SJCRH30 (cell line): ENCODE measurements at regions not wholly inside any gene's neighbourhood (a gene's known extent, or its start where the extent isn't known, plus 50 kb on each side); places are given as distances from the start of the nearest gene placed in this dataset.

Experiments
- DNase-seq, 2 experiments: peaks; one replicate each; pipeline ENCODE4 v3.0.0-alpha.2; 2015 to 2020
- H3K27ac ChIP-seq: fragments of 250-450 bp; sonication (Bioruptor Pico); 2 replicates; pipeline ENCODE4 v1.5.1; 2020; ENCODE audit warnings: mild to moderate bottlenecking, moderate library complexity
- H3K27me3 ChIP-seq: fragments of 250-450 bp; sonication (Bioruptor Pico); 2 replicates; pipeline ENCODE4 v1.5.1; 2020; ENCODE audit warnings: mild to moderate bottlenecking, moderate library complexity
- H3K36me3 ChIP-seq: fragments of 250-450 bp; sonication (Bioruptor Pico); 2 replicates; pipeline ENCODE4 v1.5.1; 2020; ENCODE audit warnings: mild to moderate bottlenecking, moderate library complexity
- H3K4me1 ChIP-seq: fragments of 250-450 bp; sonication (Bioruptor Pico); 2 replicates; pipeline ENCODE4 v1.5.1; 2020; ENCODE audit warnings: mild to moderate bottlenecking, moderate library complexity
- H3K4me3 ChIP-seq: fragments of 250-450 bp; sonication (Bioruptor Pico); 2 replicates; pipeline ENCODE4 v1.5.1; 2020; ENCODE audit warnings: mild to moderate bottlenecking, moderate library complexity
- H3K9me3 ChIP-seq: fragments of 250-450 bp; sonication (Bioruptor Pico); replicated peaks from 2 replicates; pipeline ENCODE4 v1.5.1; 2020; ENCODE audit warnings: mild to moderate bottlenecking, moderate library complexity

DNA sequence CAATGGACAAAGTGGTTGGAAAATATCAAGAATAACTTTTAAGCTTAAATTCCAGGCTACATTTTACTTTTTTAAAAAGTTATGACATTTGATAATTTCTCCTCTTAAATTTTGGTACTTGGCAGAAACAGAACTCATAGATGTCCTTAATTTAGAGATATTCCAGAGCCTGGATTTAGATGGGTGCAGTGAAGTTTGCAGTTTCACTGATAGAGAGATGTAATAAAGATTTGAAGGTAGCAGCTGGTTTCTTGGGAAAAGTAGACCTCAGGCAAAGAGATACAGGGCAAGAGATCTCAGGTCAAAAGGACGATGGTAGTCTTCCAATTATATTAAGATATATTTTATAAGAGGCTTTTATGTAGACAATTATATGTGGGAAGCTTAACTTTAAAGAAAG is 134.6 kb downstream of the ISL1 start:
- Histone ChIP-seq H3K27ac (no peak overlapping the region), H3K9me3 (no peaks in the 10 kb centered on the region), H3K27me3 (no peaks in the 10 kb centered on the region), H3K36me3 (no peaks in the 10 kb centered on the region), H3K4me1 (no peaks in the 10 kb centered on the region), H3K4me3 (no peak overlapping the region)
- no peak for DNase-seq

DNA sequence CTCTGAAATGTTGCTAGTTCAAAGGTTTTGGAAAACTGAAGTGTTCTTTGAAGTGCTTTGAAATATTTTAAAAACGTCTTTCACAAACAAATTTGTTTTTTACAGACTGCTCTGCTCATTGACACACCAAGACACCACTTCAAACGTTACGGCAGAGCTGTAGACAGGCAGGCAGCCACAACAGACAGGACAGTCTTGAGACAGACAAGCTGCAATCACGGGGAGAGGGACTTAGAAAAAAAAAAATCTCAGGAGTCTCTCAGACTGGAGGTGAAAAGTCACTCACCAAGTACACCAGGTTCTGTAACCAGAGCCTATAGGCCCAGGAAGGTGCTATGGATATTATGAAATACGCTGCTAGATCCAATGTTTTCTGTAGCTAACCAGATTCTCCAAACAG is 135.4 kb downstream of the ISL1 start:
- Histone ChIP-seq H3K4me3 (no peak overlapping the region), H3K27ac (no peak overlapping the region), H3K9me3 (no peaks in the 10 kb centered on the region), H3K36me3 (no peaks in the 10 kb centered on the region), H3K4me1 (no peaks in the 10 kb centered on the region), H3K27me3 (no peaks in the 10 kb centered on the region)
- DNase-seq = no peak

DNA sequence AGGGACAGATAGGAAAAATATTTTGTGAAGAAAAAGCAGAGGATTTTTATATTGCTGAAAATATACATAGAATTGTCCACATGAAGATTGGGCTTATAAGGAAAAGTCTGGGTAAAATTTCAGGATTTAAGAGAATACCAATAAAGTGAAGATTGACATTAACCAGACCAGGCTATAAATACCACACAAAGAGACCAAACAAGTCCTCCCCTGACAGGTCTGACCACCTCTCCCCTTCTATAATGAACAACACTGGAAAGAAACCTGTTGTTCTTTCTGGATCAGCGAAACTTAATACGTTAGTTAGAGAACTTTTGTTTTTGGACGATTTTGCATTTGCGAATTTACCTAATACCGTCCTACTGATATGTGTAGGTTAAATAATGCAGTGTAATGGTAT is 138.3 kb downstream of the ISL1 start:
- no peak overlapping the region for H3K27ac ChIP-seq
- H3K36me3 ChIP-seq = no peaks in the 10 kb centered on the region
- H3K27me3 ChIP-seq = no peaks in the 10 kb centered on the region
- H3K4me1 ChIP-seq = no peaks in the 10 kb centered on the region
- H3K9me3 ChIP-seq = no peaks in the 10 kb centered on the region
- no peak overlapping the region for H3K4me3 ChIP-seq
- no peak for DNase-seq

DNA sequence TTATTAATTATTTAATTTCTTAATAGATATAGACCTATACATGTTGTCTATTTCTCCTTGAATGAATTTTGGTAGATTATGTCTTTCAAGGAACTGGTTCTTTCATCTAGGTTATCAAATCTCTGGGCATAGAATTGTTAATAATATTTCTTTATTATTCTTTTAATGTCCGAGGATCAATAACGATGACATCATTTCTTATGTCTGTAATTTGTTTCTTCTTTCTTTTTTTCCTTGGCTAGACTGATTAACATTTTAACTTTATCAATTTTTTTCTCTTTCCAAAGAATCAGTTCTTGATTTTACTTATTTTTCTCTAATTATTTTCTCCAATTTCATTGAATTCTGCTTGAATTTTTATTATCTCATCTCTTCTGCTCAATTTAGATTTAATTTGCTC is 156.0 kb downstream of the ISL1 start:
- Histone ChIP-seq H3K4me1 (no peaks in the 10 kb centered on the region; the same call in 1 of the 2 replicates), H3K36me3 (no peaks in the 10 kb centered on the region), H3K9me3 (no peaks in the 10 kb centered on the region), H3K27me3 (no peaks in the 10 kb centered on the region), H3K4me3 (no peak overlapping the region), H3K27ac (no peak overlapping the region)
- no peak for DNase-seq

DNA sequence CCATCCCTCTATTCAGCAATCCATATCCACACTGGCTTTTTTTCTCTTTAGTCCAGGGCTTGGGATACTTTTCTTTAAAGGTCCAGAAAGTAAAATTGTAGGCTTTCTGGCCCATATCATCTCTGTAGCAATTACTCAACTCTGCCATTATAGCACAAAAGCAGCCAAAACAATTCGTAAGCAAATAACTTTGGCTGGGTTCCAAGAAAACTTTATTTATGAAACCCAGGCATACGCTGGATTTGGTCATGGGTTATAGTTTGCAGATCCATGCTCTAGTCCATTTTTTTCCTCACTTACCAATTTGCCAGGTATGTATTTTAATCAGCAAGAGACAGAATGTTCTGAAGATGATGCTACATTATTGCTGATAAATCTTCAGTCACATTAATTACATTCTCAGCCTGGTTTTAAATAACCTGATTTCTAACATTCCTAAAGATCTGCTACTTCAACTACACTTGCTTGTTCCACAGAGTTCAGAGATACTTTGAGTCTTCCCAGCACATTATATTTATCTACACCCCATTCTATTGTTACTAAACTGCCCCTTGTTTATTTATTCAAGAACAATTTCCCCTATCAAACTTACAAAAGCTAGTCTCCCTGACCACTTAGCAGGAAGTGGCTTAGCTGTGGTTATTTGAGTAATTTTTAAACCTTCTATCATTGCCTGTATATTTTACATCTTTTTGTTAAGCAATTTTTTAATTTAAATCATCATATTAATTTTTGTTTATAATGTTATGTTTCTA is 161.0 kb downstream of the ISL1 start:
- Histone ChIP-seq H3K36me3 (no peaks in the 10 kb centered on the region), H3K27ac (no peak overlapping the region), H3K9me3 (no peaks in the 10 kb centered on the region), H3K4me1 (no peaks in the 10 kb centered on the region; the same call in 1 of the 2 replicates), H3K27me3 (no peaks in the 10 kb centered on the region), H3K4me3 (no peak overlapping the region)
- peak in 1 of 2 experiments; percentile 6 for DNase-seq

DNA sequence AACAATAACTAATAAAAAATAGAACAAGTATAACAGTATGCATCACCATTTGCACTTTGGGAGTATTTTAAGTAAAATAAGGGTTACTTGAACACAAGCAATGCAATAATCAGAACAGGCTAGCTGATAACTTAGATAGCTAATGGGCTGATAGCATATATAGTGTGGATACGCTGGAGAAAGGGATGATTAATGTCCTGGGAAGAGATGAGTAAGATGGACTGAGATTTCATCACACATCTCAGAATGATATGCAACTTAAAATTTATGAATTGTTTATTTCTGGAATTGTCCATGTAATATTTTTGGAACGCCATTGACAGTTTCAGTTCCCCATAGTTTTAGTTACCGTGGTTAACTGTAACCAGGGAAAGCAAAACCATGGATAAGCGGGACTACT is 173.6 kb downstream of the ISL1 start:
- H3K4me1 ChIP-seq = no peaks in the 10 kb centered on the region
- no peak for DNase-seq
- H3K36me3 ChIP-seq = no peaks in the 10 kb centered on the region
- H3K4me3 ChIP-seq = no peak overlapping the region
- H3K27ac ChIP-seq = no peak overlapping the region
- H3K27me3 ChIP-seq = no peaks in the 10 kb centered on the region
- no peaks in the 10 kb centered on the region for H3K9me3 ChIP-seq

DNA sequence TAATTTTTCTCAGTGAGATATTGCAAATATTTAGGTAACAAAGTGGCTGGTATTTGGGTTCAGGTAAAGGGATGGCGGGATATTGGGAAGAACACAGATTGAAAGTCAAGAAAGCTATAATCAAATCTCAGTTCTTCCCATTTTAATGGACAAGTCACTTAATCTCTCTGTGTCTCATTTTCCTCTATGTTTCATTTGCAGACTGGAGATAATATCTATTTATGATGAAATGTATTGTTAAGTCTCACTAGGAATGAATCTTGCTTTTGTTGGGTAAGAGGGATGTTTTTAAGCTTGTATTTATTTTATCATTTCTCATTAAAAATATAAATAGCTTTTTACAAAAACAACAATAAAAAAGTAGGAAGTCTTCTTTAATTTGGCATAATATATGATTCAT is 175.4 kb downstream of the ISL1 start:
- no peaks in the 10 kb centered on the region for H3K4me1 ChIP-seq
- H3K27ac ChIP-seq = no peak overlapping the region
- DNase-seq = no peak
- H3K4me3 ChIP-seq = no peak overlapping the region
- H3K36me3 ChIP-seq = no peaks in the 10 kb centered on the region
- H3K9me3 ChIP-seq = no peaks in the 10 kb centered on the region
- no peaks in the 10 kb centered on the region for H3K27me3 ChIP-seq

DNA sequence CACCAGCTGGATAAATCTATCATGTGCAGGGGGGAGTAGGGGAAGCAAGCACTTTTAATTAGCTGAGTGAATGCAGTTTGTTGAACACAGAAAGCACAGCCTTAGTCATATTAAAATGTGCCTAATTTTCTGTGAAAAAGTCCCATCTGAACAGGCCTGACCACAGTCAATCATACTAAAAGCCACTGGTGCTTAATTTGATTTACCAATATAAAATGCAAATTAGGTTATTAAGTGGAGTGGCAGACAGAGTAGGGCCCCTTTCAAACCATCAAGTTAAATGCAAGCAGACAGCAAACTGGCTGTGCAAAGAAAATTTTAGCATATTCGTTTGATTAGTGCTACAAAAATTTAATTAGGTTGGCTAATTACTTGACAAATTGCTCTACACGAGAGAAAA is 176.1 kb downstream of the ISL1 start:
- no peaks in the 10 kb centered on the region for H3K27me3 ChIP-seq
- no peak for DNase-seq
- no peaks in the 10 kb centered on the region for H3K4me1 ChIP-seq
- no peaks in the 10 kb centered on the region for H3K36me3 ChIP-seq
- H3K9me3 ChIP-seq = no peaks in the 10 kb centered on the region
- no peak overlapping the region for H3K27ac ChIP-seq
- no peak overlapping the region for H3K4me3 ChIP-seq

DNA sequence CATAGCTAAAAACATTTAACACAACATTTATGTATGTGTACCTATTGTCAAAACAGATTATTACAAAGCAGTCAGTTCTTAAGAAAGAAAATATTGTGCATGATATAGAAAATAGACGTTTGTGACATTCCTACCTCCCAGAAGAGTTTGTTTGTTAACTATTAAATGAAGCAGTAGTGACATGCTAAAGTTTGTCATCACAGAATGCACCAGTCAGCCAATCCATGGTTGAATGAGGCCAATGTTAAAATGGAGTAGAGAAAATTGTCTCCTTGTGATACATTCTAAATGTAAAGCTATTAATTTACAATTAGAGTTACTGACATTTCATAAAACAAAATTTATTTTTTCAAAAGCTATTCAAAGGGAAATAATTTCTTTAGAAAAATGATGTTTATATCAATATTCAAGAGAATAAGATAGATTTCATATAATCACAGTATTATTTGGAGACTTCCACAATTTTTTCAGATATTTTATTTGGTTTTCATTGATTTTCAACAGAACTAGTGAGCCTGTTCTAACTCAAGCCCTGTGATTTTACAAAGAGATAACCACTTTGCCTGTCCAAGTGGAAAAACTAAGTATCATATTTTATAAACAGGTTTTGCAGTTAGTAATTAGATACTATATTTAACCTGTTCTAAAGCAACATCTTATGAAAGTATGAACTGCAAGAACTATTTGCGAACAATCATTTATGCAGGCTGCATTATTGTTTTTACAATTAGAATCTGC is 176.8 kb downstream of the ISL1 start:
- no peak overlapping the region for H3K27ac ChIP-seq
- H3K9me3 ChIP-seq = no peaks in the 10 kb centered on the region
- no peaks in the 10 kb centered on the region for H3K4me1 ChIP-seq
- H3K27me3 ChIP-seq = no peaks in the 10 kb centered on the region
- H3K36me3 ChIP-seq = no peaks in the 10 kb centered on the region
- no peak overlapping the region for H3K4me3 ChIP-seq
- no peak for DNase-seq

DNA sequence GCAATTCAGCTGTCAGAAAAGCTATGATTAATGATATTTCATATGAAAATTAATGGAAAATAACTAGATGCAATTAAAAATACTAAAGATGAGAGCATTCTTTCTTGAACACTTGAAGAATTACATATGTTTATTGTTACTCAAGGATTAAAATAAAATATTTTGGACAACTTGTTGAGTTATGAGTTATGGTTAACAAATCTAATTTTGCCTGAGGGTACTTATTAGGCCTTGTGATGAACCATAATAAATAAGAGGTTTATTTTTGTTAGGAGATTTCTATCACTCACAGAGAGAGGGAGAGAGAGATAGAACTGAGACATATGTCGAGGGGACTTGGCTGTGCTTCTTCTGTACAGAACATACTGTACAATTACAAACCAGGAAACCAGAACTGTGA is 183.7 kb downstream of the ISL1 start:
- no peak for DNase-seq
- Histone ChIP-seq H3K36me3 (no peaks in the 10 kb centered on the region), H3K27me3 (no peaks in the 10 kb centered on the region), H3K27ac (no peak overlapping the region), H3K4me1 (no peaks in the 10 kb centered on the region), H3K4me3 (no peak overlapping the region), H3K9me3 (no peaks in the 10 kb centered on the region)

DNA sequence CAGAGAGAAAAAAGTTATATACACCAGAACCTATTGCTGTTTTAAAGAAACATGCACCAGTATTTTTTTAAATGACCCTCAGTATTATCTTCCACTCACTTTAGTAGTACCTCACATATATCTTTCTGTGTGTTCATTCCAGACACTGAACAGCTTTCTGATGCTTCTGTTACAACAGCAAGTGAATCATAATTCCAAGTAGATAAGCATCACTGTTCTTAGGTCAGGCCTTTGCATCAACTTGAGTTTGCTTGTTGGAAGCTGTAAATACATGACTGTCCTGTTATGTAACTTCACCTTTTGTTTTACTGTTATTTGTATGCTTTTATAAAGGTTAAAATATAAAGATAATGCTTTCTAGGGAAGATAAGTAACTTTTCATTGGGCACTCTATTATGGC is 184.4 kb downstream of the ISL1 start:
- Histone ChIP-seq H3K36me3 (no peaks in the 10 kb centered on the region), H3K9me3 (no peaks in the 10 kb centered on the region), H3K4me1 (no peaks in the 10 kb centered on the region), H3K27me3 (no peaks in the 10 kb centered on the region), H3K4me3 (no peak overlapping the region), H3K27ac (no peak overlapping the region)
- no peak for DNase-seq

DNA sequence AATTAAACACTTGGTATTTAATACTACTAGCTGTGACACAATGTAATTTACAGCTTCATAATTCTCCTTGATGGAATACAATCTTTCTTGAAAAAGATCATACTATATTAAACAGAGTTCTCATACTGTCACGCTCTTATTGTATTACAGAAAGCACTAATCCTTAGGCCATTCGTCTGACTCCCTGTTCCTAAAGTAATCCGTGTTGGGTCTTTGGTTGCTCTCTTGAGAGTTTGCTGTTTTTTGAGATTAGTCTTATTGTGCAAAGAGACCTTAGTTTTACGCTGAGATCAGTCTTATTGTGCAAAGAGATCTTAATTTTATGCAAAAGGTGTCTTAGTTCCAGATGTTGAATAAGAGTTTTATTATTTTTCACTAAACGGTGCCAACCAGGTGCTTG is 190.6 kb downstream of the ISL1 start:
- no peak overlapping the region for H3K27ac ChIP-seq
- no peak overlapping the region for H3K4me3 ChIP-seq
- no peaks in the 10 kb centered on the region for H3K4me1 ChIP-seq
- H3K9me3 ChIP-seq = no peaks in the 10 kb centered on the region
- no peaks in the 10 kb centered on the region for H3K36me3 ChIP-seq
- H3K27me3 ChIP-seq = no peaks in the 10 kb centered on the region
- no peak for DNase-seq

DNA sequence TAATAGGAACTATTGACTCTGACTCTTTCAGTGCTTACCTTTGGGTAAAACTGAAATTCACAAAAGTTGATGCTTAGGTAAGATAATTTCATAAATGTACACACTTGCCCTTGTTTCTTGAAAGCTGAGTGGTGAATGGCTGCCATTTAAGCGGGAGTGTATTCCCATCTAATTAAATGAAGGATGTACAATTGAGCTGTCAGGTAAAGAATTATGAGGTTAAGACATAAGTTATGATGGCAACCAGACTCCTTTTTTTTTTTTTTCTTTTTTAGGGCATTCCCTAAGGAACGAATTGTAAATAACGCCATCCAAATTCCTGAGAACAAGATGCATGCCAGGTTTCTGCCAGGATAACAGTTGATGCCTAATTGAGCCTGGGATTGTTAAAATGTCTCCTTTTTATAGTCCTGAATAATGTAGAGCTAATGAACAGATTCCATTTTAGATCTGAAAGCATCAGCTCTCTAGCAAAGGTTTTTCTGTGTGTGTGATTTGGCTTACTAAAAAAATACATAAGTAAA is 199.7 kb downstream of the ISL1 start:
- H3K9me3 ChIP-seq = no peaks in the 10 kb centered on the region
- no peak for DNase-seq
- H3K4me3 ChIP-seq = no peak overlapping the region
- H3K4me1 ChIP-seq = no peaks in the 10 kb centered on the region
- no peak overlapping the region for H3K27ac ChIP-seq
- no peaks in the 10 kb centered on the region for H3K27me3 ChIP-seq
- H3K36me3 ChIP-seq = no peaks in the 10 kb centered on the region

DNA sequence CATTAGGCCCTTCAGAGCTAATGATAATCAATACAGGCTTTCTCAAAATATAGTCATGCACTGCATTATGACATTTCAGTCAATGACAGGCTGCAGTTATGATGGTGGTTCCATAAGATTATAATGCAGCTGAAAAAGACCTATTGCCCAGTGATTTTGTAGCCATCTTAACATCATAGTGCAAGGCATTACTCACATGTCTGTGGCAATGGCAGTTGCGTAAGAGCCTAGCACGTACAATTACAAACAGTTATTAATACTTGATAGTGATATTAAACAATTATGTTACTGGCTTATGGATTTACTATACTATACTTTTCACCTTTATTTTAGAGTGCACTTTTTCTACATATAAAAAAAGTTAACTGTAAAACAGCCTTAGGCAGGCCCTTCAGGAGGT is 214.8 kb downstream of the ISL1 start:
- Histone ChIP-seq H3K9me3 (no peaks in the 10 kb centered on the region), H3K27me3 (no peaks in the 10 kb centered on the region), H3K4me1 (no peaks in the 10 kb centered on the region), H3K27ac (no peak overlapping the region), H3K4me3 (no peak overlapping the region), H3K36me3 (no peaks in the 10 kb centered on the region)
- no peak for DNase-seq

DNA sequence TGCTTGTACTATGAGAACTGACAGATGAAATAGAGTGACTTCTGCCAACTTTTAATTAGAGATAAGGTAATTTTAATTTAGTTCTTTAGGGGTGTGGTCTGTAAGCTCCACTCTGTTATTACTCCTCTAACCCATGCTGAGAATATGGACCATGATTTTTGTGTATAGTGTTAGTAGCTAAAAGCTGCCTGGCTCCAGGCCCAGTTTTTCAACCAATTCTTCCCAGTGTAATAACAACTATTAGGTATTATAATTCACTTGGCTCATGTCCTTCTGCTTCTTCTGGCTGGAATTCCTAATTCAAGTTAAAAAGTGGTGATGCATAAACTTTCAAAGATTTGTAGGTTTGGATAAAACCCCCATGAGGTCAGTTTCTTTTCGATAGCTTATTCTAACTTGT is 216.3 kb downstream of the ISL1 start:
- H3K9me3 ChIP-seq = no peaks in the 10 kb centered on the region
- H3K36me3 ChIP-seq = no peaks in the 10 kb centered on the region
- H3K27ac ChIP-seq = no peak overlapping the region
- H3K27me3 ChIP-seq = no peaks in the 10 kb centered on the region
- no peaks in the 10 kb centered on the region for H3K4me1 ChIP-seq
- no peak overlapping the region for H3K4me3 ChIP-seq
- DNase-seq = no peak

DNA sequence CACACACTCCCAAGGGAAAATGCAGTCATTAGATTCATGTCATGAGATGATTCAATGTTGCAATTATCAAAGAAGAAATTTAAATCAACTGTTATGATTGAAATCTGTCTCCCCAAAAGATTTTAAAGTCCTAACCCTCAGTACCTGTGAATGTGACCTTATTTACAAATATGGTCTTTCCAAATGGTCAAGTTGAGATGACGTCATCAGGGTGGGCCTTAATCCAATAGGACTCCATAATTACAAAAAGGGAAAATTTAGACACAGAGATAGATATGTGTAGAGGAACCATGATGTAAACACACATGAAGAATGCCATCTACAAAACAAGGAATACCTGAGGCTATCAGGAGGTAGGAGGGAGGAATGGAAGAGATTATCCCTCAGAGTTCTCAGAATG is 221.1 kb downstream of the ISL1 start:
- Histone ChIP-seq H3K36me3 (no peaks in the 10 kb centered on the region), H3K27ac (no peak overlapping the region), H3K4me3 (no peak overlapping the region), H3K4me1 (no peaks in the 10 kb centered on the region), H3K9me3 (no peaks in the 10 kb centered on the region), H3K27me3 (no peaks in the 10 kb centered on the region)
- DNase-seq = no peak
